Activated CD8-positive, alpha-beta memory T cell treated with anti-CD3 and anti-CD28 coated beads for 48 hours (primary cell): ENCODE measurements at regions not wholly inside any gene's neighbourhood (a gene's known extent, or its start where the extent isn't known, plus 50 kb on each side); places are given as distances from the start of the nearest gene placed in this dataset.

Experiments
- DNase-seq, 3 experiments: peaks; one replicate each; pipeline ENCODE4 v3.0.0-alpha.2; 2020; ENCODE audit warnings: low read depth in 2 of 3, low spot score in 2 of 3

- DNase-seq: no peak
These were observed 338.5 kb downstream of the AKAIN1 start for GRCh38 chr18:4858379-4859127.

- DNase-seq: no peak
These were observed 342.4 kb downstream of the AKAIN1 start for GRCh38 chr18:4854671-4855070.

GRCh38 chr18:4851301-4851976 is 345.6 kb downstream of the AKAIN1 start:
- no peak for DNase-seq

GRCh38 chr18:4847056-4847455 is 350.0 kb downstream of the AKAIN1 start:
- DNase-seq: no peak

GRCh38 chr18:4844320-4844719 is 352.7 kb downstream of the AKAIN1 start:
- no peak for DNase-seq

GRCh38 chr18:4843771-4844170 is 353.3 kb downstream of the AKAIN1 start:
- DNase-seq: no peak

- DNase-seq: no peak
These were observed 354.3 kb downstream of the AKAIN1 start for GRCh38 chr18:4842751-4843150.

GRCh38 chr18:4842287-4842686 is 354.8 kb downstream of the AKAIN1 start:
- no peak for DNase-seq

- DNase-seq: no peak
These were observed 357.4 kb downstream of the AKAIN1 start for GRCh38 chr18:4839639-4840038.

GRCh38 chr18:4836141-4836540 is 360.9 kb downstream of the AKAIN1 start:
- DNase-seq: no peak

GRCh38 chr18:4831791-4832375 is 365.2 kb downstream of the AKAIN1 start:
- no peak for DNase-seq

GRCh38 chr18:4831127-4831526 is 365.9 kb downstream of the AKAIN1 start:
- DNase-seq: no peak

GRCh38 chr18:4823091-4823490 is 368.0 kb upstream of the DLGAP1 start:
- DNase-seq: no peak

GRCh38 chr18:4821801-4822200 is 366.7 kb upstream of the DLGAP1 start:
- DNase-seq: no peak

- no peak for DNase-seq
These were observed 362.6 kb upstream of the DLGAP1 start for GRCh38 chr18:4817665-4818064.

GRCh38 chr18:4813708-4814107 is 358.6 kb upstream of the DLGAP1 start:
- no peak for DNase-seq

- no peak for DNase-seq
These were observed 353.8 kb upstream of the DLGAP1 start for GRCh38 chr18:4808891-4809290.

GRCh38 chr18:4807604-4808293 is 352.6 kb upstream of the DLGAP1 start:
- no peak for DNase-seq

- DNase-seq: no peak
These were observed 351.2 kb upstream of the DLGAP1 start for GRCh38 chr18:4806331-4806730.

- no peak for DNase-seq
These were observed 347.2 kb upstream of the DLGAP1 start for GRCh38 chr18:4802296-4802695.

- no peak for DNase-seq
These were observed 346.0 kb upstream of the DLGAP1 start for GRCh38 chr18:4801151-4801550.
